ENCODE measurements at regions not wholly inside any gene's neighbourhood (a gene's known extent, or its start where the extent isn't known, plus 50 kb on each side); places are given as distances from the start of the nearest gene placed in this dataset.
"Not testable (repeated sequence)": the region's sequence is repeated elsewhere in the genome, so short reads cannot be mapped to it uniquely, and the experiment has no call there.

DNA sequence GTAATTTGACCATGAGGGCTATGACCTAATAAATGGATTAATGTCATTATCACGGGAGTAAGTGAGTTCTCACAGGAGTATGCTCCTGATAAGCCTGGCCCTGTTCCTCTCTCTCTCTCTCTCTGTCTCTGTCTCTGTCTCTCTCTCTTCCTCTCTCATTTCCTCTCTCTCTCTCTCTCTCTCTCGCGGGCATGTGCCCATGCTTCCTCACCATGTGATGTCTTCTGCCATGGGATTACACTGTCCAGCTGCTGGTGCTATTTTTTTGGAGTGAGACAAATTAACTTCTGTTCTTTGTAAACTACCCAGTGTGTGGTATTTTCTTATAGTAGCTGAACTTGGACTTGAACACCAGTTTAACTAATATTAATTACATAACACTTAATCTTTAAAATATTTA lies 374.3 kb upstream of the GJE1 start:
- Histone ChIP-seq H3K9me2 (replicated peaks; ENCODE audit: insufficient read depth) (no peaks in the 10 kb centered on the region), H3K27ac (no peak overlapping the region), H3K4me2 (no peak overlapping the region), H3K36me3 (replicated peaks; ENCODE audit: insufficient read depth, low read depth) (no peaks in the 10 kb centered on the region), H2AFZ (no peak overlapping the region), H3K4me3 (no peak overlapping the region), H3K4me1 (ENCODE audit: insufficient read depth) (no peaks in the 10 kb centered on the region), H4K20me1 (ENCODE audit: insufficient read depth, poor library complexity, severe bottlenecking) (no peaks in the 10 kb centered on the region), H3K79me2 (no peaks in the 10 kb centered on the region), H3K9me3 (ENCODE audit: low read depth) (no peaks in the 10 kb centered on the region), H3K27me3 (no peaks in the 10 kb centered on the region)
- 87% methylated on average over 3 of the region's 3 CpGs for WGBS (ENCODE audit: low lambda C conversion rate, missing lambda C conversion rate)
- no peak for DNase-seq (ENCODE audit: low spot score)
- TF ChIP-seq EZH2 (IDR thresholded peaks at IDR 0.05; ENCODE audit: borderline replicate concordance) (no peak), EZH2phosphoT487 (IDR thresholded peaks at IDR 0.05; ENCODE audit: low read depth, severe bottlenecking, unreplicated experiment) (no peak)
- TF ChIP-seq, protein P1, sequence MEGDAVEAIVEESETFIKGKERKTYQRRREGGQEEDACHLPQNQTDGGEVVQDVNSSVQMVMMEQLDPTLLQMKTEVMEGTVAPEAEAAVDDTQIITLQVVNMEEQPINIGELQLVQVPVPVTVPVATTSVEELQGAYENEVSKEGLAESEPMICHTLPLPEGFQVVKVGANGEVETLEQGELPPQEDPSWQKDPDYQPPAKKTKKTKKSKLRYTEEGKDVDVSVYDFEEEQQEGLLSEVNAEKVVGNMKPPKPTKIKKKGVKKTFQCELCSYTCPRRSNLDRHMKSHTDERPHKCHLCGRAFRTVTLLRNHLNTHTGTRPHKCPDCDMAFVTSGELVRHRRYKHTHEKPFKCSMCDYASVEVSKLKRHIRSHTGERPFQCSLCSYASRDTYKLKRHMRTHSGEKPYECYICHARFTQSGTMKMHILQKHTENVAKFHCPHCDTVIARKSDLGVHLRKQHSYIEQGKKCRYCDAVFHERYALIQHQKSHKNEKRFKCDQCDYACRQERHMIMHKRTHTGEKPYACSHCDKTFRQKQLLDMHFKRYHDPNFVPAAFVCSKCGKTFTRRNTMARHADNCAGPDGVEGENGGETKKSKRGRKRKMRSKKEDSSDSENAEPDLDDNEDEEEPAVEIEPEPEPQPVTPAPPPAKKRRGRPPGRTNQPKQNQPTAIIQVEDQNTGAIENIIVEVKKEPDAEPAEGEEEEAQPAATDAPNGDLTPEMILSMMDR (IDR thresholded peaks at IDR 0.05; ENCODE audit: poor library complexity) = no peak

DNA sequence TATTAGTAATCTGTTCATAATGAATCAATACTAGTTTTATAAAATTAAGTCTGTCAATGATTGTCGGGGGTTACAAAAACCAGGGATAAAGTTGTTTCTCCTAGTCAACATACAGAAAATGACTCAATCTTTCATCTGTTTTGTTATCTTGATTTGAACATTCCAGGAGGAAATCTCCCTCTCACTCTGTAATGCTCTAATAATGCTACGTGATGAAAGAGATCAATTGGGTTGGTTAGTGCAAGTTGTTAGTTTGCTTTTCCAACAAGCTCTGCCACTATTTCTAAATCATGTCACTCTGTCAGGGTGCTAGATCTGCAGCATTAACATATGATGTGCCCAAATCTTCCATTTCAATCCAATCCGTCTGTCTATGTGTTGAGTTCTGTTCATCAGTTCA lies 379.5 kb upstream of the GJE1 start:
- H2AFZ ChIP-seq = no peak overlapping the region
- no peaks in the 10 kb centered on the region for H3K36me3 ChIP-seq (replicated peaks; ENCODE audit: insufficient read depth, low read depth)
- no peak overlapping the region for H3K27ac ChIP-seq
- TF ChIP-seq EZH2phosphoT487 (IDR thresholded peaks at IDR 0.05; ENCODE audit: low read depth, severe bottlenecking, unreplicated experiment) (no peak), EZH2 (IDR thresholded peaks at IDR 0.05; ENCODE audit: borderline replicate concordance) (no peak)
- TF ChIP-seq, protein P1 (IDR thresholded peaks at IDR 0.05; ENCODE audit: poor library complexity) = no peak
- H3K27me3 ChIP-seq = no peaks in the 10 kb centered on the region
- H3K4me2 ChIP-seq = no peak overlapping the region
- H4K20me1 ChIP-seq (ENCODE audit: insufficient read depth, poor library complexity, severe bottlenecking) = no peaks in the 10 kb centered on the region
- H3K9me2 ChIP-seq (replicated peaks; ENCODE audit: insufficient read depth) = no peaks in the 10 kb centered on the region
- WGBS (ENCODE audit: low lambda C conversion rate, missing lambda C conversion rate) = 75% methylated on average over 3 of the region's 3 CpGs
- no peaks in the 10 kb centered on the region for H3K9me3 ChIP-seq (ENCODE audit: low read depth)
- no peaks in the 10 kb centered on the region for H3K4me1 ChIP-seq (ENCODE audit: insufficient read depth)
- DNase-seq (ENCODE audit: low spot score) = no peak
- H3K4me3 ChIP-seq = no peak overlapping the region
- H3K79me2 ChIP-seq = no peaks in the 10 kb centered on the region

DNA sequence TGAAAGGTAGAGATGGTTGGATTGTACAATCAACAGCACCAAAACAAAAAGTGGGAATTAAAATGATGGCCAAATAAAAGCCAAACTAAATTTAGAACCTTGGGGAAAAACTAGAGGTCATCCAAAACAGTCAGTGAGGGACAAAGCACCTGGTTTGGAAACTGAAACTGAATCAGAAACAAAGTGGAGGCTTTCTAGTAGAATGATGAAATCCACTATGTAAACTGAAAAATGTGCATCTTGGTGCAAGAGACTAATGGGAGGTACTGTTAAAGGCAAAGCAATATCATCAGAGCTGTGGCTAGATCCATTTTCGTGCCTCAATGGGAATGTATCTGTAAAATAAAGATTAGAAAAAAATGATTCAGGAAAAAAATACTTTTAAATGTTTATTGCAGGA lies 380.0 kb upstream of the GJE1 start:
- no peak for TF ChIP-seq EZH2phosphoT487 (IDR thresholded peaks at IDR 0.05; ENCODE audit: low read depth, severe bottlenecking, unreplicated experiment)
- Histone ChIP-seq H3K9me2 (replicated peaks; ENCODE audit: insufficient read depth) (no peaks in the 10 kb centered on the region), H4K20me1 (ENCODE audit: insufficient read depth, poor library complexity, severe bottlenecking) (no peaks in the 10 kb centered on the region), H3K36me3 (replicated peaks; ENCODE audit: insufficient read depth, low read depth) (no peaks in the 10 kb centered on the region), H3K4me2 (no peak overlapping the region), H3K27ac (no peak overlapping the region), H3K79me2 (no peaks in the 10 kb centered on the region), H3K4me1 (ENCODE audit: insufficient read depth) (no peaks in the 10 kb centered on the region), H3K4me3 (no peak overlapping the region), H3K9me3 (ENCODE audit: low read depth) (no peaks in the 10 kb centered on the region), H3K27me3 (no peaks in the 10 kb centered on the region), H2AFZ (no peak overlapping the region)
- WGBS (ENCODE audit: low lambda C conversion rate, missing lambda C conversion rate) = 86% methylated on average over 1 of the region's 1 CpG
- no peak for DNase-seq (ENCODE audit: low spot score)

DNA sequence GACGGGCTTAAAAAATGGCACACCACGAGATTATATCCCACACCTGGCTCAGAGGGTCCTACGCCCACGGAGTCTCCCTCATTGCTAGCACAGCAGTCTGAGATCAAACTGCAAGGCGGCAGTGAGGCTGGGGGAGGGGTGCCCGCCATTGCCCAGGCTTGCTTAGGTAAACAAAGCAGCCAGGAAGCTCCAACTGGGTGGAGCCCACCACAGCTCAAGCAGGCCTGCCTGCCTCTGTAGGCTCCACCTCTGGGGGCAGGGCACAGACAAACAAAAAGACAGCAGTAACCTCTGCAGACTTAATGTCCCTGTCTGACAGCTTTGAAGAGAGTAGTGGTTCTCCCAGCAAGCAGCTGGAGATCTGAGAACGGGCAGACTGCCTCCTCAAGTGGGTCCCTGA lies 386.4 kb upstream of the GJE1 start:
- WGBS (ENCODE audit: low lambda C conversion rate, missing lambda C conversion rate) = 79% methylated on average over 7 of the region's 7 CpGs
- not testable (repeated sequence) for H3K27ac ChIP-seq; H4K20me1 ChIP-seq (ENCODE audit: insufficient read depth, poor library complexity, severe bottlenecking); H3K36me3 ChIP-seq (replicated peaks; ENCODE audit: insufficient read depth, low read depth); H3K4me1 ChIP-seq (ENCODE audit: insufficient read depth); H3K9me3 ChIP-seq (ENCODE audit: low read depth); H3K4me3 ChIP-seq; H3K79me2 ChIP-seq; H2AFZ ChIP-seq; DNase-seq (ENCODE audit: low spot score); H3K27me3 ChIP-seq; H3K9me2 ChIP-seq (replicated peaks; ENCODE audit: insufficient read depth); H3K4me2 ChIP-seq

DNA sequence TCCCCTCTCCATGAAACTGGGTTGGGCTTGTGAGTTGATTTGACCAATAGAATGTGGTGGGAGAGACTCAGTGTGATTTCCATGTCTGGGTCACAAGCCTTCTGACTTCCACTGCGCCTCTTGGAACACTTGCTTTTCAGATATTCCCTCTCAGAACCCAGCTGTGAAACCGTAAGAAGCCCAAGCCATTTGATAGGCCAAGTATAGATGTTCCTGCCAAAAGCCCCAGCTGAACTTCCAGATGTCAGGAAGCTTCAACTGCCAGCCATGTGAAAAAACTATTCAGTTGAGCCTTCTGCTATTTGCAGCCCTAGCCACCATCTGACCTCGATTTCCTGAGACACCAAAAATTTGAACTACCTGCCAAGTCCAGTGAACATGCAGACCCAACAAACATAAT lies 387.8 kb upstream of the GJE1 start:
- H3K36me3 ChIP-seq (replicated peaks; ENCODE audit: insufficient read depth, low read depth) = no peaks in the 10 kb centered on the region
- H3K27me3 ChIP-seq = no peaks in the 10 kb centered on the region
- no peaks in the 10 kb centered on the region for H3K79me2 ChIP-seq
- H3K4me1 ChIP-seq (ENCODE audit: insufficient read depth) = no peaks in the 10 kb centered on the region
- no peak for DNase-seq (ENCODE audit: low spot score)
- TF ChIP-seq EZH2phosphoT487 (IDR thresholded peaks at IDR 0.05; ENCODE audit: low read depth, severe bottlenecking, unreplicated experiment) (no peak), EZH2 (IDR thresholded peaks at IDR 0.05; ENCODE audit: borderline replicate concordance) (no peak)
- TF ChIP-seq, protein P1 (IDR thresholded peaks at IDR 0.05; ENCODE audit: poor library complexity) = no peak
- no peaks in the 10 kb centered on the region for H3K9me3 ChIP-seq (ENCODE audit: low read depth)
- no peak overlapping the region for H3K4me3 ChIP-seq
- WGBS (ENCODE audit: low lambda C conversion rate, missing lambda C conversion rate) = 81% methylated on average over 3 of the region's 3 CpGs
- no peaks in the 10 kb centered on the region for H4K20me1 ChIP-seq (ENCODE audit: insufficient read depth, poor library complexity, severe bottlenecking)
- H3K27ac ChIP-seq = no peak overlapping the region
- no peak overlapping the region for H2AFZ ChIP-seq
- no peak overlapping the region for H3K4me2 ChIP-seq
- H3K9me2 ChIP-seq (replicated peaks; ENCODE audit: insufficient read depth) = no peaks in the 10 kb centered on the region

All from hepatocyte (in vitro differentiated cells).